ENCODE measurements at regions not wholly inside any gene's neighbourhood (a gene's known extent, or its start where the extent isn't known, plus 50 kb on each side); places are given as distances from the start of the nearest gene placed in this dataset.

- Histone ChIP-seq H3K4me1 (ENCODE audit: control insufficient read depth in 5 of 5, insufficient read depth in 5 of 5, low read length in 5 of 5) (no peaks in the 10 kb centered on the region), H3K9me3 (ENCODE audit: control insufficient read depth in 5 of 5, low read length in 5 of 5) (peaks cover 0 to 3% (median 0%) of the 10 kb centered on the region in 5 donors), H3K4me3 (ENCODE audit: low read depth in 1 of 5, low read length in 5 of 5) (no peak overlapping the region), H3K27ac (ENCODE audit: low read depth, low read length) (no peak overlapping the region), H3K27me3 (ENCODE audit: control insufficient read depth in 5 of 5, insufficient read depth in 4 of 5, low read length in 5 of 5) (no peaks in the 10 kb centered on the region), H3K9ac (ENCODE audit: low read length in 5 of 5) (no peak overlapping the region), H3K36me3 (ENCODE audit: control insufficient read depth in 5 of 5, insufficient read depth in 5 of 5, low read length in 5 of 5) (no peaks in the 10 kb centered on the region)
Observed at GRCh38 chr7:34263168-34263567, 357.8 kb downstream of the BMPER start.

GRCh38 chr7:34269084-34269483 lies 363.7 kb downstream of the BMPER start:
- Histone ChIP-seq H3K4me1 (ENCODE audit: control insufficient read depth in 5 of 5, insufficient read depth in 5 of 5, low read length in 5 of 5) (no peaks in the 10 kb centered on the region), H3K4me3 (ENCODE audit: low read depth in 1 of 5, low read length in 5 of 5) (no peak overlapping the region), H3K9ac (ENCODE audit: low read length in 5 of 5) (no peak overlapping the region)

GRCh38 chr7:34275624-34276023 lies 370.3 kb downstream of the BMPER start:
- Histone ChIP-seq H3K9ac (ENCODE audit: low read length in 5 of 5) (no peak overlapping the region), H3K27ac (ENCODE audit: low read depth, low read length) (no peak overlapping the region), H3K36me3 (ENCODE audit: control insufficient read depth in 5 of 5, insufficient read depth in 5 of 5, low read length in 5 of 5) (no peaks in the 10 kb centered on the region), H3K4me3 (ENCODE audit: low read depth in 1 of 5, low read length in 5 of 5) (no peak overlapping the region), H3K27me3 (ENCODE audit: control insufficient read depth in 5 of 5, insufficient read depth in 4 of 5, low read length in 5 of 5) (no peaks in the 10 kb centered on the region), H3K4me1 (ENCODE audit: control insufficient read depth in 5 of 5, insufficient read depth in 5 of 5, low read length in 5 of 5) (no peaks in the 10 kb centered on the region), H3K9me3 (ENCODE audit: control insufficient read depth in 5 of 5, low read length in 5 of 5) (no peaks in the 10 kb centered on the region)

More at GRCh38 chr7:34269084-34269483, 363.7 kb downstream of the BMPER start:
- Histone ChIP-seq H3K9me3 (ENCODE audit: control insufficient read depth in 5 of 5, low read length in 5 of 5) (no peaks in the 10 kb centered on the region), H3K36me3 (ENCODE audit: control insufficient read depth in 5 of 5, insufficient read depth in 5 of 5, low read length in 5 of 5) (no peaks in the 10 kb centered on the region), H3K27me3 (ENCODE audit: control insufficient read depth in 5 of 5, insufficient read depth in 4 of 5, low read length in 5 of 5) (no peaks in the 10 kb centered on the region), H3K27ac (ENCODE audit: low read depth, low read length) (no peak overlapping the region)

GRCh38 chr7:34277016-34277802 lies 371.9 kb downstream of the BMPER start:
- Histone ChIP-seq H3K4me1 (ENCODE audit: control insufficient read depth in 5 of 5, insufficient read depth in 5 of 5, low read length in 5 of 5) (no peaks in the 10 kb centered on the region), H3K27me3 (ENCODE audit: control insufficient read depth in 5 of 5, insufficient read depth in 4 of 5, low read length in 5 of 5) (no peaks in the 10 kb centered on the region), H3K36me3 (ENCODE audit: control insufficient read depth in 5 of 5, insufficient read depth in 5 of 5, low read length in 5 of 5) (no peaks in the 10 kb centered on the region), H3K9me3 (ENCODE audit: control insufficient read depth in 5 of 5, low read length in 5 of 5) (no peaks in the 10 kb centered on the region), H3K9ac (ENCODE audit: low read length in 5 of 5) (no peak overlapping the region), H3K27ac (ENCODE audit: low read depth, low read length) (no peak overlapping the region), H3K4me3 (ENCODE audit: low read depth in 1 of 5, low read length in 5 of 5) (no peak overlapping the region)

- Histone ChIP-seq H3K27ac (ENCODE audit: low read depth, low read length) (no peak overlapping the region), H3K9me3 (ENCODE audit: control insufficient read depth in 5 of 5, low read length in 5 of 5) (no peaks in the 10 kb centered on the region), H3K4me3 (ENCODE audit: low read depth in 1 of 5, low read length in 5 of 5) (no peak overlapping the region), H3K36me3 (ENCODE audit: control insufficient read depth in 5 of 5, insufficient read depth in 5 of 5, low read length in 5 of 5) (no peaks in the 10 kb centered on the region), H3K27me3 (ENCODE audit: control insufficient read depth in 5 of 5, insufficient read depth in 4 of 5, low read length in 5 of 5) (no peaks in the 10 kb centered on the region), H3K9ac (ENCODE audit: low read length in 5 of 5) (no peak overlapping the region), H3K4me1 (ENCODE audit: control insufficient read depth in 5 of 5, insufficient read depth in 5 of 5, low read length in 5 of 5) (no peaks in the 10 kb centered on the region)
Observed at GRCh38 chr7:34277803-34278199, 372.5 kb downstream of the BMPER start.

GRCh38 chr7:34281260-34281659 lies 375.9 kb downstream of the BMPER start:
- H3K9me3 ChIP-seq (ENCODE audit: control insufficient read depth in 5 of 5, low read length in 5 of 5) = peaks cover 0 to 7% (median 0%) of the 10 kb centered on the region in 5 donors
- no peaks in the 10 kb centered on the region for H3K36me3 ChIP-seq (ENCODE audit: control insufficient read depth in 5 of 5, insufficient read depth in 5 of 5, low read length in 5 of 5)
- H3K4me1 ChIP-seq (ENCODE audit: control insufficient read depth in 5 of 5, insufficient read depth in 5 of 5, low read length in 5 of 5) = no peaks in the 10 kb centered on the region
- H3K9ac ChIP-seq (ENCODE audit: low read length in 5 of 5) = no peak overlapping the region
- no peak overlapping the region for H3K4me3 ChIP-seq (ENCODE audit: low read depth in 1 of 5, low read length in 5 of 5)
- no peak overlapping the region for H3K27ac ChIP-seq (ENCODE audit: low read depth, low read length)
- H3K27me3 ChIP-seq (ENCODE audit: control insufficient read depth in 5 of 5, insufficient read depth in 4 of 5, low read length in 5 of 5) = no peaks in the 10 kb centered on the region

GRCh38 chr7:34282271-34282670 lies 375.7 kb upstream of the NPSR1 start:
- Histone ChIP-seq H3K4me3 (ENCODE audit: low read depth in 1 of 5, low read length in 5 of 5) (no peak overlapping the region), H3K4me1 (ENCODE audit: control insufficient read depth in 5 of 5, insufficient read depth in 5 of 5, low read length in 5 of 5) (no peaks in the 10 kb centered on the region), H3K9ac (ENCODE audit: low read length in 5 of 5) (no peak overlapping the region), H3K27ac (ENCODE audit: low read depth, low read length) (no peak overlapping the region), H3K27me3 (ENCODE audit: control insufficient read depth in 5 of 5, insufficient read depth in 4 of 5, low read length in 5 of 5) (no peaks in the 10 kb centered on the region), H3K9me3 (ENCODE audit: control insufficient read depth in 5 of 5, low read length in 5 of 5) (peaks cover 0 to 7% (median 0%) of the 10 kb centered on the region in 5 donors), H3K36me3 (ENCODE audit: control insufficient read depth in 5 of 5, insufficient read depth in 5 of 5, low read length in 5 of 5) (no peaks in the 10 kb centered on the region)

- Histone ChIP-seq H3K27ac (ENCODE audit: low read depth, low read length) (no peak overlapping the region), H3K4me3 (ENCODE audit: low read depth in 1 of 5, low read length in 5 of 5) (no peak overlapping the region), H3K36me3 (ENCODE audit: control insufficient read depth in 5 of 5, insufficient read depth in 5 of 5, low read length in 5 of 5) (no peaks in the 10 kb centered on the region), H3K27me3 (ENCODE audit: control insufficient read depth in 5 of 5, insufficient read depth in 4 of 5, low read length in 5 of 5) (no peaks in the 10 kb centered on the region), H3K9me3 (ENCODE audit: control insufficient read depth in 5 of 5, low read length in 5 of 5) (no peaks in the 10 kb centered on the region), H3K4me1 (ENCODE audit: control insufficient read depth in 5 of 5, insufficient read depth in 5 of 5, low read length in 5 of 5) (no peaks in the 10 kb centered on the region), H3K9ac (ENCODE audit: low read length in 5 of 5) (no peak overlapping the region)
Observed at GRCh38 chr7:34296663-34297062, 361.4 kb upstream of the NPSR1 start.

GRCh38 chr7:34298492-34299013 lies 359.5 kb upstream of the NPSR1 start:
- no peaks in the 10 kb centered on the region for H3K27me3 ChIP-seq (ENCODE audit: control insufficient read depth in 5 of 5, insufficient read depth in 4 of 5, low read length in 5 of 5)
- H3K4me3 ChIP-seq (ENCODE audit: low read depth in 1 of 5, low read length in 5 of 5) = no peak overlapping the region
- H3K27ac ChIP-seq (ENCODE audit: low read depth, low read length) = no peak overlapping the region
- H3K9ac ChIP-seq (ENCODE audit: low read length in 5 of 5) = no peak overlapping the region
- no peaks in the 10 kb centered on the region for H3K9me3 ChIP-seq (ENCODE audit: control insufficient read depth in 5 of 5, low read length in 5 of 5)
- H3K36me3 ChIP-seq (ENCODE audit: control insufficient read depth in 5 of 5, insufficient read depth in 5 of 5, low read length in 5 of 5) = no peaks in the 10 kb centered on the region
- no peaks in the 10 kb centered on the region for H3K4me1 ChIP-seq (ENCODE audit: control insufficient read depth in 5 of 5, insufficient read depth in 5 of 5, low read length in 5 of 5)

- Histone ChIP-seq H3K4me1 (ENCODE audit: control insufficient read depth in 5 of 5, insufficient read depth in 5 of 5, low read length in 5 of 5) (no peaks in the 10 kb centered on the region), H3K9me3 (ENCODE audit: control insufficient read depth in 5 of 5, low read length in 5 of 5) (no peaks in the 10 kb centered on the region), H3K27me3 (ENCODE audit: control insufficient read depth in 5 of 5, insufficient read depth in 4 of 5, low read length in 5 of 5) (no peaks in the 10 kb centered on the region), H3K36me3 (ENCODE audit: control insufficient read depth in 5 of 5, insufficient read depth in 5 of 5, low read length in 5 of 5) (no peaks in the 10 kb centered on the region), H3K27ac (ENCODE audit: low read depth, low read length) (no peak overlapping the region), H3K4me3 (ENCODE audit: low read depth in 1 of 5, low read length in 5 of 5) (no peak overlapping the region), H3K9ac (ENCODE audit: low read length in 5 of 5) (no peak overlapping the region)
Observed at GRCh38 chr7:34299066-34299465, 359.0 kb upstream of the NPSR1 start.
